GM12878 (cell line): ENCODE measurements at regions not wholly inside any gene's neighbourhood (a gene's known extent, or its start where the extent isn't known, plus 50 kb on each side); places are given as distances from the start of the nearest gene placed in this dataset.

Experiments used
- ATAC-seq: fragments of 200-7000 bp; cut with Tn5 transposase; 3 replicates; pipeline ENCODE4 v1.9.1; 2020; ENCODE audit warnings: mild to moderate bottlenecking, moderate library complexity
- BruUV-seq: library from RNA; stranded (reverse); fragments of 400-500 nt; replicated peaks from 2 replicates; lab custom pipeline; 2021; lab: Mats Ljungman, UMichigan
- CTCF ChIA-PET: fragments of 300-600 bp; sonication (Branson Sonifier 250); formaldehyde crosslinking; extraction: SDS; loops from one replicate; lab custom pipeline; 2021; ENCODE audit warnings: inconsistent platforms; lab: Yijun Ruan, JAX
- POLR2A ChIA-PET: fragments of 350-600 bp; formaldehyde crosslinking; extraction: SDS; loops from one replicate; lab custom pipeline; 2021; ENCODE audit warnings: inconsistent platforms; lab: Charles Lee
- RAD21 ChIA-PET: fragments of 300-600 bp; sonication (Branson Sonifier 250); formaldehyde crosslinking; loops from one replicate; lab custom pipeline; 2023; ENCODE audit warnings: antibody characterized with exemption; ENCODE audit not compliant: unreplicated experiment; lab: Charles Lee
- SMC1A ChIA-PET: fragments of 300-600 bp; sonication (Branson Sonifier 250); formaldehyde crosslinking; loops from one replicate; lab custom pipeline; 2023; ENCODE audit not compliant: unreplicated experiment, uncharacterized antibody; lab: Charles Lee
- DNase-seq: peaks from one replicate; pipeline ENCODE4 v3.0.0-alpha.2; 2011; ENCODE audit warnings: low read depth, low spot score
- FAIRE-seq: peaks from 3 replicates; lab custom pipeline; 2011; peaks lifted over from hg19 to GRCh38; lab: Jason Lieb, UNC
- H2AFZ ChIP-seq: 2 replicates; pipeline ENCODE4 v1.6.0; 2011; ENCODE audit warnings: low read depth, low read length, control low read depth; ENCODE audit not compliant: control insufficient read depth
- H3K27ac ChIP-seq: 2 replicates; pipeline ENCODE4 v1.5.1; 2011; ENCODE audit warnings: control low read depth; ENCODE audit not compliant: control insufficient read depth, insufficient read depth
- H3K27me3 ChIP-seq, 2 experiments: replicated peaks in 1 of 2; 2 replicates each; pipeline versions ENCODE4 v1.6.0 to v1.6.1; 2011; ENCODE audit warnings: low read length in 1 of 2; ENCODE audit not compliant: control insufficient read depth in 2 of 2, insufficient read depth in 2 of 2
- H3K36me3 ChIP-seq, 2 experiments: 2 replicates each; pipeline ENCODE4 v1.5.1; 2011; ENCODE audit warnings: low read length in 1 of 2; ENCODE audit not compliant: control insufficient read depth in 2 of 2, insufficient read depth in 2 of 2
- H3K4me1 ChIP-seq: 2 replicates; pipeline ENCODE4 v1.6.1; 2011; ENCODE audit warnings: mild to moderate bottlenecking, low read length, moderate library complexity, mixed read lengths; ENCODE audit not compliant: control insufficient read depth, insufficient read depth
- H3K4me2 ChIP-seq: 2 replicates; pipeline ENCODE4 v1.6.0; 2011; ENCODE audit warnings: control low read depth; ENCODE audit not compliant: control insufficient read depth, insufficient read depth
- H3K4me3 ChIP-seq: fragments of 200-600 bp; sonication (generic); 2 replicates; pipeline ENCODE4 v1.5.1; 2016
- H3K79me2 ChIP-seq: 2 replicates; pipeline ENCODE4 v1.6.0; 2011; ENCODE audit warnings: low read length; ENCODE audit not compliant: control insufficient read depth, insufficient read depth
- H3K9ac ChIP-seq: 2 replicates; pipeline ENCODE4 v1.8.0; 2011; ENCODE audit warnings: low read length, control low read depth, mixed read lengths; ENCODE audit not compliant: control insufficient read depth, insufficient read depth
- H3K9me3 ChIP-seq: replicated peaks from 3 replicates; pipeline ENCODE4 v1.5.1; 2011; ENCODE audit warnings: mild to moderate bottlenecking, low read length; ENCODE audit not compliant: control insufficient read depth, insufficient read depth
- H4K20me1 ChIP-seq: 2 replicates; pipeline ENCODE4 v1.6.0; 2011; ENCODE audit not compliant: control insufficient read depth, insufficient read depth
- ESRRA ChIP-seq: IDR thresholded peaks from 2 replicates; pipeline ENCODE4 v1.6.1; 2012; ENCODE audit warnings: mild to moderate bottlenecking, low read length, improper control_type of control experiment
- EZH2 ChIP-seq: IDR thresholded peaks from 2 replicates; pipeline ENCODE4 v1.6.1; 2012; ENCODE audit warnings: low read depth, mild to moderate bottlenecking, control low read depth, inconsistent platforms, low read length, borderline replicate concordance; ENCODE audit not compliant: control insufficient read depth
- HDGF ChIP-seq: fragments of 450-650 bp; IDR thresholded peaks from 2 replicates; pipeline ENCODE4 v1.6.1; 2016; ENCODE audit warnings: antibody characterized with exemption
- MEF2A ChIP-seq: IDR thresholded peaks from 2 replicates; pipeline ENCODE4 v1.6.1; 2011; ENCODE audit warnings: low read depth, mild to moderate bottlenecking, low read length, moderate library complexity; ENCODE audit not compliant: insufficient read depth
- RFX5 ChIP-seq: IDR thresholded peaks from 2 replicates; pipeline ENCODE4 v1.6.1; 2011; ENCODE audit warnings: low read depth, low read length, improper control_type of control experiment
- SIX5 ChIP-seq: IDR thresholded peaks from 2 replicates; pipeline ENCODE4 v1.6.1; 2011; ENCODE audit warnings: mild to moderate bottlenecking, low read depth, low read length, moderate library complexity; ENCODE audit not compliant: severe bottlenecking
- SPI1 ChIP-seq: IDR thresholded peaks from 2 replicates; pipeline ENCODE4 v1.6.1; 2011; ENCODE audit warnings: low read depth, mild to moderate bottlenecking, low read length, moderate library complexity, borderline replicate concordance; ENCODE audit not compliant: insufficient read depth
- STAT3 ChIP-seq: IDR thresholded peaks from 2 replicates; pipeline ENCODE4 v1.6.1; 2011; ENCODE audit warnings: low read depth, low read length, improper control_type of control experiment
- TBL1XR1 ChIP-seq: IDR thresholded peaks from 2 replicates; pipeline ENCODE4 v1.6.1; 2012; ENCODE audit warnings: low read depth, low read length, improper control_type of control experiment
- WRNIP1 ChIP-seq: IDR thresholded peaks from 2 replicates; pipeline ENCODE4 v1.6.1; 2011; ENCODE audit warnings: low read depth, low read length, improper control_type of control experiment, borderline replicate concordance
- ZNF622 ChIP-seq: fragments of 450-650 bp; IDR thresholded peaks from 2 replicates; pipeline ENCODE4 v1.6.1; 2017; ENCODE audit warnings: mild to moderate bottlenecking, inconsistent platforms
- WGBS: methylation state at CpG from one replicate; pipeline ENCODE4 v1.1.6; 2016; ENCODE audit warnings: low lambda C conversion rate; ENCODE audit not compliant: insufficient replicate concordance, insufficient coverage; ENCODE audit errors: missing lambda C conversion rate; 5-methylcytosine and 5-hydroxymethylcytosine counted together
- in situ Hi-C: fragments of 300-500 bp; cut with MboI; formaldehyde crosslinking; loops from 9 replicates; pipeline ENCODE4 v1.14.3; 2018; ENCODE audit warnings: mixed read lengths
- intact Hi-C: fragments of 100-400 bp; cut with micrococcal nuclease; formaldehyde crosslinking; loops from one replicate; pipeline ENCODE4 v1.14.2; 2022; ENCODE audit not compliant: unreplicated experiment
- TF ChIP-seq, protein P1 (sequence below): fragments of 450-650 bp; IDR thresholded peaks from 2 replicates; pipeline ENCODE4 v1.6.1; 2017; ENCODE audit warnings: mild to moderate bottlenecking, low read depth, inconsistent platforms; ENCODE audit not compliant: poor library complexity, severe bottlenecking

DNA sequence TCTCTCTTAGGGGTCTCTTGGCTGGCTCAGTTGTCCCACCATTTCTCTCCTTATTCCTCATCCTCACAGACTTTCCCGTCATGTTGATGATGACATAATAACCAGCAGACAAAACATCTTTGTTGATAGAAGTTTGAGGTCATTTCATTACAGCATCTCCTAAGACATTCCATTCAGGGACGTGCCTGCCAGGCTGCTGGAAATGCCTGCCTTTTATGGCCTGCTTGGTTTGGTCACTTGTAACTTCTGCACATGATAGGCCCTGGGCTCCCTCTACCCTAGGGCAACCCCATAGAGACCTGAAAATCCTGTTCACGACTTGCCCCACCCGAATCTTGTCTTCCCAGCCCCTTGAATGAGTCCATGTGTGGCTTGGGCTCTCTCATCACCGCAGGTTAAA, 81.7 kb downstream of the SDC1 start:
- Histone ChIP-seq H3K27ac (no peak overlapping the region), H3K4me2 (no peak overlapping the region), H4K20me1 (no peaks in the 10 kb centered on the region), H3K9ac (no peak overlapping the region), H3K79me2 (no peaks in the 10 kb centered on the region)
- RAD21 ChIA-PET, result interaction anchor here (5.5 kb wide), 1 partner anchor 80 kb away, joined by 57 read pairs; the partner anchor contains the start of gene SDC1
- ATAC-seq, result no peak
- 99% methylated on average over 5 of the region's 5 CpGs for WGBS
- intact Hi-C loops, result no loop called here
- no peak for DNase-seq
- TF ChIP-seq SPI1 (no peak), ESRRA (no peak), ZNF622 (no peak), SIX5 (no peak), TBL1XR1 (no peak), MEF2A (no peak), HDGF (no peak), RFX5 (no peak), STAT3 (no peak), WRNIP1 (no peak), EZH2 (no peak)
- TF ChIP-seq, protein P1, sequence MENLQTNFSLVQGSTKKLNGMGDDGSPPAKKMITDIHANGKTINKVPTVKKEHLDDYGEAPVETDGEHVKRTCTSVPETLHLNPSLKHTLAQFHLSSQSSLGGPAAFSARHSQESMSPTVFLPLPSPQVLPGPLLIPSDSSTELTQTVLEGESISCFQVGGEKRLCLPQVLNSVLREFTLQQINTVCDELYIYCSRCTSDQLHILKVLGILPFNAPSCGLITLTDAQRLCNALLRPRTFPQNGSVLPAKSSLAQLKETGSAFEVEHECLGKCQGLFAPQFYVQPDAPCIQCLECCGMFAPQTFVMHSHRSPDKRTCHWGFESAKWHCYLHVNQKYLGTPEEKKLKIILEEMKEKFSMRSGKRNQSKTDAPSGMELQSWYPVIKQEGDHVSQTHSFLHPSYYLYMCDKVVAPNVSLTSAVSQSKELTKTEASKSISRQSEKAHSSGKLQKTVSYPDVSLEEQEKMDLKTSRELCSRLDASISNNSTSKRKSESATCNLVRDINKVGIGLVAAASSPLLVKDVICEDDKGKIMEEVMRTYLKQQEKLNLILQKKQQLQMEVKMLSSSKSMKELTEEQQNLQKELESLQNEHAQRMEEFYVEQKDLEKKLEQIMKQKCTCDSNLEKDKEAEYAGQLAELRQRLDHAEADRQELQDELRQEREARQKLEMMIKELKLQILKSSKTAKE, result no peak
- TF ChIP-seq, all 136 proteins: peak for 0
- Histone ChIP-seq H3K4me3 (no peak overlapping the region), H2AFZ (no peak overlapping the region), H3K9me3 (no peaks in the 10 kb centered on the region), H3K27me3 (no peaks in the 10 kb centered on the region), H3K4me1 (peaks cover 26% of the 10 kb centered on the region), H3K36me3 (no peaks in the 10 kb centered on the region)
- ChIA-PET POLR2A (no interaction called here), CTCF (interaction anchor here (0.7 to 19.7 kb wide), 3 partner anchors 18 to 81 kb away, joined by 3 to 284 read pairs (median 4); partner anchors contain the start of gene SDC1), SMC1A (interaction anchor here (0.9 to 17.0 kb wide), 3 partner anchors 13 to 81 kb away, joined by 3 to 191 read pairs (median 8); partner anchors contain the start of gene SDC1)
- FAIRE-seq, result no peak
- BruUV-seq, result no TSS peak
- in situ Hi-C loops, result no loop called here
